SK-N-SH (cell line): ENCODE measurements at regions not wholly inside any gene's neighbourhood (a gene's known extent, or its start where the extent isn't known, plus 50 kb on each side); places are given as distances from the start of the nearest gene placed in this dataset.
A peak's percentile ranks its signal among the peaks of the same experiment; 100 is the strongest.
"Not testable (repeated sequence)": the region's sequence is repeated elsewhere in the genome, so short reads cannot be mapped to it uniquely, and the experiment has no call there.

Source experiments
- CTCF ChIA-PET: fragments of 300-600, 350-600 bp; formaldehyde crosslinking; extraction: SDS; loops from one replicate; lab custom pipeline; 2021; lab: Yijun Ruan, JAX
- POLR2A ChIA-PET: fragments of 350-600 bp; sonication (Branson Sonifier 250); formaldehyde crosslinking; extraction: SDS; loops from one replicate; lab custom pipeline; 2020; ENCODE audit warnings: antibody characterized with exemption, inconsistent platforms; lab: Yijun Ruan, JAX
- DNase-seq: peaks from one replicate; pipeline ENCODE4 v3.0.0; 2012
- H2AFZ ChIP-seq: fragments of 200-600 bp; sonication (generic); 2 replicates; pipeline ENCODE4 v1.8.1; 2016; ENCODE audit warnings: antibody characterized with exemption, mild to moderate bottlenecking, low read depth
- H3F3A ChIP-seq: fragments of 200-600 bp; sonication (generic); replicated peaks from 2 replicates; pipeline ENCODE3; 2016; ENCODE audit warnings: antibody characterized with exemption, mild to moderate bottlenecking; ENCODE audit not compliant: insufficient read depth
- H3K27ac ChIP-seq, 2 experiments: fragments of 200-500 bp in 1 of 2; fragments of 200-600 bp in 1 of 2; sonication (Bioruptor generic) in 1 of 2; sonication (generic), shearing (Covaris generic) in 1 of 2; 2 replicates each; pipeline versions ENCODE4 v1.5.1 to v1.6.1; 2014 to 2016; ENCODE audit warnings: low read depth in 2 of 2, inconsistent platforms in 1 of 2, low read length in 1 of 2, mild to moderate bottlenecking in 1 of 2, mixed read lengths in 1 of 2
- H3K27me3 ChIP-seq: fragments of 200-600 bp; sonication (generic), shearing (Covaris generic); 2 replicates; pipeline ENCODE4 v1.6.1; 2016; ENCODE audit warnings: mixed run types; ENCODE audit not compliant: insufficient read depth
- H3K36me3 ChIP-seq, 2 experiments: fragments of 200-500 bp in 1 of 2; fragments of 200-600 bp in 1 of 2; sonication (Bioruptor generic) in 1 of 2; sonication (generic) in 1 of 2; replicated peaks in 1 of 2; 2 replicates each; pipeline versions ENCODE3 to v1.5.1; 2014 to 2016; ENCODE audit warnings: low read length in 1 of 2, mild to moderate bottlenecking in 1 of 2; ENCODE audit not compliant: insufficient read depth in 2 of 2, control insufficient read depth in 1 of 2
- H3K4me1 ChIP-seq, 2 experiments: fragments of 200-500 bp in 1 of 2; fragments of 200-600 bp in 1 of 2; sonication (Bioruptor generic) in 1 of 2; sonication (generic), shearing (Covaris generic) in 1 of 2; 2 replicates each; pipeline versions ENCODE4 v1.5.1 to v1.6.1; 2014 to 2016; ENCODE audit warnings: low read depth in 1 of 2, low read length in 1 of 2, mixed run types in 1 of 2; ENCODE audit not compliant: insufficient read depth in 2 of 2, control insufficient read depth in 1 of 2
- H3K4me2 ChIP-seq: fragments of 200-600 bp; sonication (generic), shearing (Covaris generic); 2 replicates; pipeline ENCODE4 v1.6.1; 2017; ENCODE audit warnings: mixed run types
- H3K4me3 ChIP-seq, 2 experiments: fragments of 200-500 bp in 1 of 2; fragments of 200-600 bp in 1 of 2; sonication (Bioruptor generic) in 1 of 2; sonication (generic), shearing (Covaris generic) in 1 of 2; 2 replicates each; pipeline versions ENCODE4 v1.5.1 to v1.8.1; 2014 to 2016; ENCODE audit warnings: low read depth in 2 of 2, inconsistent platforms in 1 of 2, low read length in 1 of 2, mild to moderate bottlenecking in 1 of 2, mixed read lengths in 1 of 2, moderate library complexity in 1 of 2
- H3K79me2 ChIP-seq: fragments of 200-600 bp; sonication (generic); 2 replicates; pipeline ENCODE4 v1.8.1; 2017; ENCODE audit warnings: mild to moderate bottlenecking; ENCODE audit not compliant: insufficient read depth
- H3K9ac ChIP-seq: fragments of 200-600 bp; sonication (generic); 2 replicates; pipeline ENCODE4 v1.6.1; 2017; ENCODE audit warnings: mixed run types
- H3K9me2 ChIP-seq: fragments of 200-600 bp; sonication (generic); 2 replicates; pipeline ENCODE4 v1.6.1; 2017; ENCODE audit warnings: mixed run types
- H3K9me3 ChIP-seq: fragments of 200-600 bp; sonication (generic); 2 replicates; pipeline ENCODE4 v1.6.1; 2017; ENCODE audit warnings: mixed run types, mild to moderate bottlenecking, moderate library complexity
- H4K20me1 ChIP-seq: fragments of 200-600 bp; sonication (generic); 2 replicates; pipeline ENCODE4 v1.6.1; 2017; ENCODE audit warnings: mild to moderate bottlenecking, mixed run types; ENCODE audit not compliant: insufficient read depth
- CHD2 ChIP-seq: fragments of 150-350 bp; IDR thresholded peaks from 2 replicates; pipeline ENCODE4 v1.6.1; 2018; ENCODE audit warnings: low read length; ENCODE audit not compliant: partially characterized antibody
- EP300 ChIP-seq, 2 experiments: IDR thresholded peaks; 2 replicates each; pipeline versions ENCODE4 v1.4.0 to v1.6.1; 2012; ENCODE audit warnings: borderline replicate concordance in 1 of 2, low read depth in 1 of 2, low read length in 1 of 2
- FOXJ3 ChIP-seq: sonication (generic); formaldehyde crosslinking; IDR thresholded peaks from 2 replicates; pipeline ENCODE4 v1.5.1; 2020; ENCODE audit warnings: mild to moderate bottlenecking, missing genetic modification reagents
- FOXM1 ChIP-seq: IDR thresholded peaks from 2 replicates; pipeline ENCODE4 v1.4.0; 2012; ENCODE audit warnings: low read depth, mild to moderate bottlenecking
- JUND ChIP-seq: IDR thresholded peaks from 2 replicates; pipeline ENCODE4 v1.4.0; 2012
- MAX ChIP-seq: IDR thresholded peaks from 2 replicates; pipeline ENCODE4 v1.4.0; 2012; ENCODE audit warnings: low read depth
- MEF2A ChIP-seq: IDR thresholded peaks from 2 replicates; pipeline ENCODE4 v1.4.0; 2012; ENCODE audit warnings: low read depth, borderline replicate concordance
- MXI1 ChIP-seq: IDR thresholded peaks from 2 replicates; pipeline ENCODE4 v1.6.1; 2012; ENCODE audit warnings: mild to moderate bottlenecking, low read depth, low read length, improper control_type of control experiment
- NFIC ChIP-seq: IDR thresholded peaks from 2 replicates; pipeline ENCODE4 v1.4.0; 2012; ENCODE audit warnings: borderline replicate concordance
- NRF1 ChIP-seq: IDR thresholded peaks from 2 replicates; pipeline ENCODE4 v1.6.1; 2012; ENCODE audit warnings: low read depth, mild to moderate bottlenecking, low read length
- PBX3 ChIP-seq: IDR thresholded peaks from 2 replicates; pipeline ENCODE4; 2012
- POLR2AphosphoS5 ChIP-seq: IDR thresholded peaks from 2 replicates; pipeline ENCODE4 v1.6.1; 2012; ENCODE audit warnings: low read depth, low read length
- RCOR1 ChIP-seq: fragments of 150-350 bp; IDR thresholded peaks from 2 replicates; pipeline ENCODE4 v1.6.1; 2017; ENCODE audit warnings: antibody characterized with exemption, low read length
- REST ChIP-seq: IDR thresholded peaks from 2 replicates; pipeline ENCODE4 v1.6.1; 2012; ENCODE audit warnings: mild to moderate bottlenecking, low read depth, low read length, moderate library complexity
- RXRA ChIP-seq: IDR thresholded peaks from 2 replicates; pipeline ENCODE4 v1.4.0; 2012; ENCODE audit warnings: low read depth, mild to moderate bottlenecking, borderline replicate concordance
- SMC3 ChIP-seq: IDR thresholded peaks from 2 replicates; pipeline ENCODE4 v1.6.1; 2012; ENCODE audit warnings: low read depth, low read length, improper control_type of control experiment
- TCF12 ChIP-seq: IDR thresholded peaks from 2 replicates; pipeline ENCODE4 v1.4.0; 2012
- TEAD4 ChIP-seq: IDR thresholded peaks from 2 replicates; pipeline ENCODE4 v1.4.0; 2012; ENCODE audit warnings: mild to moderate bottlenecking, borderline replicate concordance; ENCODE audit not compliant: insufficient read depth
- USF2 ChIP-seq: fragments of 150-350 bp; IDR thresholded peaks from 2 replicates; pipeline ENCODE4 v1.6.1; 2017; ENCODE audit warnings: antibody characterized with exemption, low read length, low read depth, borderline replicate concordance
- YY1 ChIP-seq: IDR thresholded peaks from 2 replicates; pipeline ENCODE4 v1.4.0; 2012; ENCODE audit warnings: low read depth, mild to moderate bottlenecking
- WGBS: methylation state at CpG from one replicate; pipeline ENCODE4 v1.1.6; 2017; ENCODE audit warnings: low lambda C conversion rate; 5-methylcytosine and 5-hydroxymethylcytosine counted together

GRCh38 chr2:83103613-83104012 is 1355.5 kb downstream of the SUCLG1 start:
- no peaks in the 10 kb centered on the region for H3K27me3 ChIP-seq
- CTCF ChIA-PET = no interaction called here
- WGBS = 67% methylated on average over 1 of the region's 1 CpG
- H3K9ac ChIP-seq = no peak overlapping the region
- no peak overlapping the region for H3K4me3 ChIP-seq
- no peaks in the 10 kb centered on the region for H3K36me3 ChIP-seq
- no peaks in the 10 kb centered on the region for H3K79me2 ChIP-seq
- no peaks in the 10 kb centered on the region for H4K20me1 ChIP-seq
- H2AFZ ChIP-seq = no peak overlapping the region
- H3K27ac ChIP-seq = peak overlapping the region in 1 of 2 experiments; percentile 39; a peak in 1 of 4 replicates
- TF ChIP-seq TCF12 = 0 out of 2 replicates have a peak, but pooled peaks have one; percentile 23
- no peak for TF ChIP-seq POLR2AphosphoS5
- TF ChIP-seq, all 33 proteins: peak for 1
- H3F3A ChIP-seq = no peaks in the 10 kb centered on the region
- POLR2A ChIA-PET = no interaction called here
- no peak for DNase-seq
- H3K4me1 ChIP-seq = no peaks in the 10 kb centered on the region
- H3K9me2 ChIP-seq = no peaks in the 10 kb centered on the region
- no peak overlapping the region for H3K4me2 ChIP-seq
- no peaks in the 10 kb centered on the region for H3K9me3 ChIP-seq

- H3F3A ChIP-seq, H3K79me2 ChIP-seq, H3K9me3 ChIP-seq, H2AFZ ChIP-seq, CTCF ChIA-PET, H3K4me1 ChIP-seq, H3K27me3 ChIP-seq, DNase-seq, H4K20me1 ChIP-seq, H3K4me2 ChIP-seq, H3K27ac ChIP-seq, H3K36me3 ChIP-seq, H3K9ac ChIP-seq, H3K9me2 ChIP-seq, POLR2A ChIA-PET, H3K4me3 ChIP-seq: not testable (repeated sequence)
- WGBS = 64% methylated on average over 10 of the region's 15 CpGs
These were observed 1370.0 kb downstream of the SUCLG1 start for GRCh38 chr2:83089051-83089450.

GRCh38 chr2:83085869-83086268 is 1373.2 kb downstream of the SUCLG1 start:
- Histone ChIP-seq H3K27me3 (no peaks in the 10 kb centered on the region), H3F3A (no peaks in the 10 kb centered on the region), H3K4me1 (no peaks in the 10 kb centered on the region), H3K9me2 (no peaks in the 10 kb centered on the region), H3K9me3 (no peaks in the 10 kb centered on the region), H3K27ac (no peak overlapping the region), H3K9ac (no peak overlapping the region), H3K36me3 (no peaks in the 10 kb centered on the region), H3K4me2 (no peak overlapping the region), H3K4me3 (no peak overlapping the region), H4K20me1 (no peaks in the 10 kb centered on the region), H3K79me2 (no peaks in the 10 kb centered on the region), H2AFZ (no peak overlapping the region)
- 45% methylated on average over 2 of the region's 2 CpGs for WGBS
- ChIA-PET POLR2A (no interaction called here), CTCF (no interaction called here)
- DNase-seq = no peak
- TF ChIP-seq FOXJ3 (CRISPR knock-in tag) (no peak), USF2 (no peak), NFIC (no peak), MAX (no peak), MXI1 (no peak), RXRA (no peak), EP300 (IDR thresholded peaks at IDR 0.05; ENCODE audit: borderline replicate concordance in 1 of 2, low read depth in 1 of 2, low read length in 1 of 2) (no peak), POLR2AphosphoS5 (no peak), RCOR1 (no peak), PBX3 (no peak), JUND (no peak), CHD2 (no peak), MEF2A (no peak), SMC3 (no peak), YY1 (no peak), REST (no peak), FOXM1 (no peak), TEAD4 (no peak), NRF1 (no peak)
